K562 (cell line): ENCODE measurements at regions not wholly inside any gene's neighbourhood (a gene's known extent, or its start where the extent isn't known, plus 50 kb on each side); places are given as distances from the start of the nearest gene placed in this dataset.

Source experiments
- ATAC-seq: fragments of 200-7000 bp; cut with Tn5 transposase; 3 replicates; pipeline ENCODE4 v1.9.1; 2020; ENCODE audit warnings: moderate library complexity
- BruUV-seq: library from RNA; stranded (reverse); fragments of 400-500 nt; replicated peaks from 2 replicates; lab custom pipeline; 2021; lab: Mats Ljungman, UMichigan
- CTCF ChIA-PET: fragments of 300-600 bp; formaldehyde crosslinking; extraction: SDS; loops from one replicate; lab custom pipeline; 2021; ENCODE audit warnings: low intra/inter-chr PET ratio; lab: Yijun Ruan, JAX
- POLR2A ChIA-PET: fragments of 300-600, 350-650 bp; sonication (Branson Sonifier 250); formaldehyde crosslinking; extraction: SDS; loops from one replicate; lab custom pipeline; 2021; ENCODE audit warnings: antibody characterized with exemption, inconsistent platforms; lab: Yijun Ruan, JAX
- DNase-seq, 4 experiments: peaks; one replicate each; pipeline versions ENCODE4 v3.0.0 to v3.0.0-alpha.2; 2011 to 2018; ENCODE audit warnings: low spot score in 3 of 4, mixed read lengths in 3 of 4; ENCODE audit errors: extremely low read depth in 1 of 4
- FAIRE-seq: peaks from 2 replicates; lab custom pipeline; 2011; peaks lifted over from hg19 to GRCh38; lab: Jason Lieb, UNC
- H2AFZ ChIP-seq: 2 replicates; pipeline ENCODE4 v1.6.0; 2011; ENCODE audit warnings: low read depth, low read length, control low read depth, inconsistent platforms
- H3K27ac ChIP-seq: fragments of 200-600 bp; 3 replicates; pipeline ENCODE4 v1.8.0; 2011; ENCODE audit warnings: low read depth, mild to moderate bottlenecking, control low read depth, inconsistent platforms, low read length, moderate library complexity, mixed read lengths; ENCODE audit errors: extremely low read depth
- H3K27me3 ChIP-seq, 2 experiments: fragments of 300-600 bp in 1 of 2; 2 replicates in 1 of 2; 3 replicates in 1 of 2; pipeline versions ENCODE4 v1.6.0 to v1.8.0; 2011; ENCODE audit warnings: inconsistent platforms in 2 of 2, low read length in 2 of 2, mild to moderate bottlenecking in 1 of 2, mixed read lengths in 1 of 2, moderate library complexity in 1 of 2; ENCODE audit not compliant: control insufficient read depth in 2 of 2, insufficient read depth in 2 of 2
- H3K36me3 ChIP-seq: fragments of 300-600 bp; 3 replicates; pipeline ENCODE4 v1.8.0; 2011; ENCODE audit warnings: mild to moderate bottlenecking, low read length, inconsistent platforms; ENCODE audit not compliant: control insufficient read depth, insufficient read depth
- H3K4me1 ChIP-seq, 2 experiments: fragments of 200-600 bp in 1 of 2; replicated peaks in 1 of 2; 2 replicates in 1 of 2; 3 replicates in 1 of 2; pipeline versions ENCODE4 v1.5.1 to v1.8.0; 2011; ENCODE audit warnings: inconsistent platforms in 2 of 2, low read length in 2 of 2, mild to moderate bottlenecking in 1 of 2, mixed read lengths in 1 of 2, moderate library complexity in 1 of 2; ENCODE audit not compliant: control insufficient read depth in 2 of 2, insufficient read depth in 2 of 2
- H3K4me2 ChIP-seq: 2 replicates; pipeline ENCODE4 v1.6.1; 2011; ENCODE audit warnings: low read length, control low read depth, inconsistent platforms, mixed read lengths; ENCODE audit not compliant: insufficient read depth
- H3K4me3 ChIP-seq: fragments of 200-600 bp; sonication (generic), shearing (Covaris generic); 2 replicates; pipeline ENCODE4 v1.5.1; 2016; ENCODE audit warnings: control low read depth, inconsistent platforms
- H3K79me2 ChIP-seq: fragments of 200-600 bp; 3 replicates; pipeline ENCODE4 v1.8.0; 2011; ENCODE audit warnings: low read length, inconsistent platforms; ENCODE audit not compliant: control insufficient read depth, insufficient read depth
- H3K9ac ChIP-seq, 2 experiments: 2 replicates each; pipeline versions ENCODE4 v1.6.0 to v1.6.1; 2011; ENCODE audit warnings: low read depth in 2 of 2, low read length in 2 of 2, control low read depth in 1 of 2, inconsistent platforms in 1 of 2, mild to moderate bottlenecking in 1 of 2, mixed read lengths in 1 of 2; ENCODE audit not compliant: insufficient read depth in 1 of 2
- H3K9me1 ChIP-seq: one replicate; pipeline ENCODE4 v1.6.0; 2011; ENCODE audit warnings: inconsistent platforms, mild to moderate bottlenecking, low read length, moderate library complexity; ENCODE audit not compliant: control insufficient read depth, insufficient read depth
- H3K9me3 ChIP-seq: replicated peaks from 2 replicates; pipeline ENCODE4 v1.5.1; 2011; ENCODE audit warnings: low read depth, low read length, inconsistent platforms; ENCODE audit not compliant: control insufficient read depth, insufficient read depth
- H4K20me1 ChIP-seq: replicated peaks from 2 replicates; pipeline ENCODE4 v1.6.1; 2011; ENCODE audit warnings: low read length, inconsistent platforms, mixed read lengths; ENCODE audit not compliant: control insufficient read depth, insufficient read depth
- ATF3 ChIP-seq, 2 experiments: fragments of 450-650 bp in 1 of 2; sonication (generic) in 1 of 2; formaldehyde crosslinking in 1 of 2; IDR thresholded peaks in 1 of 2; conservative IDR thresholded peaks in 1 of 2; 2 replicates each; pipeline versions ENCODE4 v1.6.1 to v1.8.1; 2016 to 2023; ENCODE audit warnings: mild to moderate bottlenecking in 2 of 2, moderate library complexity in 2 of 2, inconsistent platforms in 1 of 2, missing genetic modification reagents in 1 of 2
- ATF4 ChIP-seq: fragments of 450-650 bp; formaldehyde crosslinking; IDR thresholded peaks from 2 replicates; pipeline ENCODE4 v1.4.0; 2022; ENCODE audit warnings: mild to moderate bottlenecking, moderate library complexity
- CHD7 ChIP-seq: fragments of 200-600 bp; sonication (generic); IDR thresholded peaks from one replicate; pipeline ENCODE4 v1.6.1; 2012; ENCODE audit warnings: mild to moderate bottlenecking, low read depth, low read length, inconsistent platforms
- FOSL1 ChIP-seq: fragments of 200-800 bp; sonication (Bioruptor generic); conservative IDR thresholded peaks from 2 replicates; pipeline ENCODE4 v1.6.1; 2016; ENCODE audit warnings: missing genetic modification characterization, missing compliant biosample characterization
- KLF6 ChIP-seq: fragments of 250-450 bp; sonication (Bioruptor Pico); IDR thresholded peaks from 2 replicates; pipeline ENCODE4 v1.4.0; 2020; ENCODE audit warnings: mild to moderate bottlenecking, moderate library complexity, borderline replicate concordance
- ZFP91 ChIP-seq: sonication (generic); formaldehyde crosslinking; IDR thresholded peaks from 2 replicates; pipeline ENCODE4 v1.8.0; 2022; ENCODE audit warnings: mild to moderate bottlenecking, missing genetic modification reagents
- WGBS: fragments of 100-300 bp; shearing (Covaris generic); methylation state at CpG from one replicate; pipeline ENCODE4 v1.1.6; 2016; ENCODE audit warnings: low coverage, mixed read lengths; ENCODE audit not compliant: insufficient coverage; ENCODE audit errors: missing lambda C conversion rate; 5-methylcytosine and 5-hydroxymethylcytosine counted together
- in situ Hi-C: fragments of 300-500 bp; cut with MboI; formaldehyde crosslinking; loops from 4 replicates; pipeline ENCODE4 v1.15.0; 2018; ENCODE audit warnings: inconsistent platforms, mixed read lengths
- intact Hi-C: fragments of 100-400 bp; cut with micrococcal nuclease; formaldehyde crosslinking; loops from 2 replicates; pipeline ENCODE4 v1.14.2; 2022

GRCh38 chr4:78689261-78689660 lies 86.9 kb upstream of the BMP2K start:
- WGBS = 94% methylated on average over 2 of the region's 2 CpGs
- no peak for ATAC-seq
- Histone ChIP-seq H3K9me1 (no peaks in the 10 kb centered on the region), H3K36me3 (no peaks in the 10 kb centered on the region), H4K20me1 (no peaks in the 10 kb centered on the region), H3K9me3 (no peaks in the 10 kb centered on the region), H3K4me1 (peaks cover 22 to 52% of the 10 kb centered on the region in 2 experiments), H3K27me3 (no peaks in the 10 kb centered on the region), H3K4me3 (no peak overlapping the region), H2AFZ (no peak overlapping the region), H3K79me2 (no peaks in the 10 kb centered on the region), H3K9ac (no peak overlapping the region), H3K27ac (no peak overlapping the region), H3K4me2 (no peak overlapping the region)
- BruUV-seq = no TSS peak
- ChIA-PET POLR2A (interaction anchor here (0.6 to 0.7 kb wide), 2 partner anchors 44 to 236 kb away, joined by 3 read pairs; no protein-coding TSS in a partner anchor), CTCF (no interaction called here)
- no peak for FAIRE-seq
- DNase-seq = no peak
- intact Hi-C loops = no loop called here
- in situ Hi-C loops = no loop called here
- TF ChIP-seq ATF3 (IDR thresholded peaks at IDR 0.05) = peak; percentile 37; the same call in 1 of the 2 replicates
- no peak for TF ChIP-seq ATF3 (CRISPR knock-in tag; conservative IDR thresholded peaks at IDR 0.05)
- TF ChIP-seq ZFP91 (CRISPR knock-in tag) = no peak
- TF ChIP-seq KLF6 (CRISPR knock-in tag) = no peak
- no peak for TF ChIP-seq CHD7
- no peak for TF ChIP-seq ATF4
- peak; percentile 40; the same call in 1 of the 2 replicates for TF ChIP-seq FOSL1 (tag)
